ENCODE measurements at regions not wholly inside any gene's neighbourhood (a gene's known extent, or its start where the extent isn't known, plus 50 kb on each side); places are given as distances from the start of the nearest gene placed in this dataset.

DNA sequence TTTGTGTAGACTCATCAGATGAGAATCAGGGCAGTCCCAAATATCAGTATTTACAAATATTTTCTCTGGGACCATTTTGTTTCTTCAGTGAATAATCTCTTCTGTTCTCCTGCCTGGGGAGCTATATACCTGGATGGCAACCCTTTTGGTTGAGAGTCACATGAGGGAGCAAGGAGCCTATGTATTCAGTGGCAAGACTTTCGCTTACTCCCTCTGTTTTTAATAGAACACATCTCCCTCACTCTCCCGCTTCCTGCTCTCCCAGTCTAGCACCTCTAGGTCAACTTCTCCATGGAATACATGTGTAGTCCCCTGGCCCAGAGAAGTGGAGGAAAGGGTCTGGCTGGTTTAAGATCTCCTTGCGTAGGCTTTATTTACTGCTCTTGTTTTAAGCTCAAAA, 600.3 kb downstream of the CCDC85A start:
- DNase-seq (ENCODE audit: low spot score) = no peak
- Histone ChIP-seq H3K27me3 (replicated peaks; ENCODE audit: insufficient read depth) (no peaks in the 10 kb centered on the region), H3K4me3 (no peak overlapping the region), H3K36me3 (no peaks in the 10 kb centered on the region), H3K9me3 (no peaks in the 10 kb centered on the region), H3K4me1 (replicated peaks) (no peaks in the 10 kb centered on the region), H3K27ac (no peak overlapping the region)
- intact Hi-C loops (cut with DNase I) = no loop called here
- 58% methylated on average over 3 of the region's 3 CpGs for WGBS
- TF ChIP-seq, protein P1, sequence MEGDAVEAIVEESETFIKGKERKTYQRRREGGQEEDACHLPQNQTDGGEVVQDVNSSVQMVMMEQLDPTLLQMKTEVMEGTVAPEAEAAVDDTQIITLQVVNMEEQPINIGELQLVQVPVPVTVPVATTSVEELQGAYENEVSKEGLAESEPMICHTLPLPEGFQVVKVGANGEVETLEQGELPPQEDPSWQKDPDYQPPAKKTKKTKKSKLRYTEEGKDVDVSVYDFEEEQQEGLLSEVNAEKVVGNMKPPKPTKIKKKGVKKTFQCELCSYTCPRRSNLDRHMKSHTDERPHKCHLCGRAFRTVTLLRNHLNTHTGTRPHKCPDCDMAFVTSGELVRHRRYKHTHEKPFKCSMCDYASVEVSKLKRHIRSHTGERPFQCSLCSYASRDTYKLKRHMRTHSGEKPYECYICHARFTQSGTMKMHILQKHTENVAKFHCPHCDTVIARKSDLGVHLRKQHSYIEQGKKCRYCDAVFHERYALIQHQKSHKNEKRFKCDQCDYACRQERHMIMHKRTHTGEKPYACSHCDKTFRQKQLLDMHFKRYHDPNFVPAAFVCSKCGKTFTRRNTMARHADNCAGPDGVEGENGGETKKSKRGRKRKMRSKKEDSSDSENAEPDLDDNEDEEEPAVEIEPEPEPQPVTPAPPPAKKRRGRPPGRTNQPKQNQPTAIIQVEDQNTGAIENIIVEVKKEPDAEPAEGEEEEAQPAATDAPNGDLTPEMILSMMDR (IDR thresholded peaks at IDR 0.05) = no peak
- TF ChIP-seq POLR2A (IDR thresholded peaks at IDR 0.05) (no peak), POLR2AphosphoS5 (IDR thresholded peaks at IDR 0.05) (no peak)

DNA sequence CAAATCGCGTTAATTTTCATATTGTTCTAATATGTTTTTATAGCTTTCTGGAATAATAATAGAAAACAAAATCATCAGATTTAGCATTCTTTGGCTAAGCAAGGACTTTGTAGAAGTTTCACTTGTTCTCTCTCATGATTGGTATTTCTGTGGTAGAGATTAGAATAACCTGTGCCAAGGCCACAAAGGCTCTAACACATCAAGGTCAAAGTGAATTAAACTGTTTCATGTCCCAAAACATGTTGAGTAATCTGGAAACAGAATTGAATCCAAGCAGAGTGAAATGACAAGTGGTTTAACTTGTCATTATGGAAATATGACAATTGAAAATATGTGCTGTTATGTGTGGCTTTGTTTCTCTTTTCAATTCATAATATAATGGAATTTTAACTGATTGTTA, 617.4 kb downstream of the CCDC85A start:
- no peaks in the 10 kb centered on the region for H3K27me3 ChIP-seq (replicated peaks; ENCODE audit: insufficient read depth)
- H3K4me1 ChIP-seq (replicated peaks) = no peaks in the 10 kb centered on the region
- no peak overlapping the region for H3K27ac ChIP-seq
- 98% methylated on average over 2 of the region's 2 CpGs for WGBS
- H3K9me3 ChIP-seq = no peaks in the 10 kb centered on the region
- no peak for TF ChIP-seq POLR2A (IDR thresholded peaks at IDR 0.05)
- TF ChIP-seq POLR2AphosphoS5 (IDR thresholded peaks at IDR 0.05) = no peak
- TF ChIP-seq, protein P1 (IDR thresholded peaks at IDR 0.05) = no peak
- no peak overlapping the region for H3K4me3 ChIP-seq
- intact Hi-C loops (cut with DNase I) = no loop called here
- no peak for DNase-seq (ENCODE audit: low spot score)
- H3K36me3 ChIP-seq = no peaks in the 10 kb centered on the region

DNA sequence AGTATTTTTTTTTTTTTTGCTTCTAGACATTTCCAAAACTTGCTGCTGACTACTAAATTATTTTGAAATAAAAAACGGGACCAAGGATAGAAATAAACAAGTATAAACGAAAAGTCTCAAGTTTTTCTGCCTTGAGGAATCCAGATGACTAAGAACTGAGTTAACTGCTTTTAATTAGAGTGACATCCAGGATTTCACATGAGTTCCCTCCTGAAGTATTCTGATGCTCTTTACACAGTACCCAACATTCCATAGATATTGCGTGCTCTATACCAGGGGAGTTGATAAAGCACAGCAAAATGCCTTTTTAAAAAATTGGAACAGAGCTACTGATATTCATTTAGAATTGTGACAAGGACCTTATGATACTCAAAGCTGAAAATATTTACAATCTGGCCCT, 618.0 kb downstream of the CCDC85A start:
- TF ChIP-seq, protein P1 (IDR thresholded peaks at IDR 0.05) = no peak
- TF ChIP-seq POLR2AphosphoS5 (IDR thresholded peaks at IDR 0.05) (no peak), POLR2A (IDR thresholded peaks at IDR 0.05) (no peak)
- H3K9me3 ChIP-seq = no peaks in the 10 kb centered on the region
- H3K36me3 ChIP-seq = no peaks in the 10 kb centered on the region
- H3K4me3 ChIP-seq = no peak overlapping the region
- H3K27me3 ChIP-seq (replicated peaks; ENCODE audit: insufficient read depth) = no peaks in the 10 kb centered on the region
- no peaks in the 10 kb centered on the region for H3K4me1 ChIP-seq (replicated peaks)
- no peak overlapping the region for H3K27ac ChIP-seq
- DNase-seq (ENCODE audit: low spot score) = no peak
- intact Hi-C loops (cut with DNase I) = no loop called here
- WGBS = 67% methylated on average over 3 of the region's 3 CpGs

DNA sequence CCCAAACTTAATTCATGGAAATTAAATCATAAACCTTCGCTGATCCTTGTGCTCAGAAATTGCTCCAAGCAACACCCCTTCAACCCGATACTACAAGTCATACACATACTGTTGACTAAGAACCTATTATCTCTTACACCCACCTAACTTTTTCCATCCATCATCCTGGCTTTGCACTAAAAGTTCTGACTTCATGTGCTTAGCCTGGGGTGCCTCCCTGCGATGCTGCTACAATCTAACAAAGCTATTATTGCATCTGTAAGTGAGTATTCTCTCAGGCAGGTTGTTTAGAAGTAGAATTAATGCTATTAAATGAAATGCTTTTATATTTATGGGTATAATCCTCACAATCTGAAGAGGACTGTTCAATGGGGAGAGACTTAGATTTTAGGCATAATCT, 619.8 kb downstream of the CCDC85A start:
- H3K36me3 ChIP-seq = no peaks in the 10 kb centered on the region
- no peak overlapping the region for H3K27ac ChIP-seq
- TF ChIP-seq POLR2A (IDR thresholded peaks at IDR 0.05) (no peak), POLR2AphosphoS5 (IDR thresholded peaks at IDR 0.05) (no peak)
- no peak overlapping the region for H3K4me3 ChIP-seq
- H3K4me1 ChIP-seq (replicated peaks) = no peaks in the 10 kb centered on the region
- 95% methylated on average over 3 of the region's 3 CpGs for WGBS
- H3K9me3 ChIP-seq = no peaks in the 10 kb centered on the region
- intact Hi-C loops (cut with DNase I) = no loop called here
- DNase-seq (ENCODE audit: low spot score) = no peak
- no peaks in the 10 kb centered on the region for H3K27me3 ChIP-seq (replicated peaks; ENCODE audit: insufficient read depth)

DNA sequence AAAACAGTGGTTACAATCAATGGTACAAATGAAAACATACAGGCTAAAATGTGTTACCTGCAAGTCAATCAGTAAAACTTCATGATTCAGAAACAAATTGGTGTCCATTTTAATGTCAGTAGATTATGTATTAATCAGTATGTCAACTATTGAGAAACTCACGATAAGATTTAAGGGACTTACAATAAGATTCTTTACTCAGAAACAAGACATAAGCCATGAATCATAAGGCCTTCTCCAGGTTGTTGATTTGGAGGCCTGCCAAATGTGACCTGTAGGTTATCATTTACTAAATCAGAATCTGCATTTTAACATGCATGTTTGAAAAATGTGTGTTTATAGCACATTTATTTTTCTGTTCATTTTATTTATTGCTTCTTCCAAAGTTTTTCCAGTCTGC, 623.1 kb downstream of the CCDC85A start:
- DNase-seq (ENCODE audit: low spot score) = no peak
- no peak overlapping the region for H3K27ac ChIP-seq
- H3K9me3 ChIP-seq = no peaks in the 10 kb centered on the region
- 43% methylated on average over 1 of the region's 1 CpG for WGBS
- H3K36me3 ChIP-seq = no peaks in the 10 kb centered on the region
- H3K4me1 ChIP-seq (replicated peaks) = no peaks in the 10 kb centered on the region
- no peak overlapping the region for H3K4me3 ChIP-seq
- H3K27me3 ChIP-seq (replicated peaks; ENCODE audit: insufficient read depth) = no peaks in the 10 kb centered on the region
- TF ChIP-seq, protein P1 (IDR thresholded peaks at IDR 0.05) = no peak
- TF ChIP-seq POLR2A (IDR thresholded peaks at IDR 0.05) (no peak), POLR2AphosphoS5 (IDR thresholded peaks at IDR 0.05) (no peak)
- intact Hi-C loops (cut with DNase I) = no loop called here
